Mucosa of rectum (tissue), 2 donors: ENCODE measurements at regions not wholly inside any gene's neighbourhood (a gene's known extent, or its start where the extent isn't known, plus 50 kb on each side); places are given as distances from the start of the nearest gene placed in this dataset.
"Not testable (repeated sequence)": the region's sequence is repeated elsewhere in the genome, so short reads cannot be mapped to it uniquely, and the experiment has no call there.

ENCODE experiments used
- H3K27ac ChIP-seq, 2 donors: one replicate each; pipeline ENCODE4 v1.7.0; 2013; ENCODE audit warnings: inconsistent platforms in 2 of 2, low read depth in 2 of 2, low read length in 2 of 2
- H3K27me3 ChIP-seq, 2 donors: one replicate each; pipeline ENCODE4 v1.7.0; 2013; ENCODE audit warnings: low read length in 2 of 2; ENCODE audit not compliant: control insufficient read depth in 2 of 2, insufficient read depth in 2 of 2
- H3K36me3 ChIP-seq, 2 donors: one replicate each; pipeline ENCODE4 v1.7.0; 2013; ENCODE audit warnings: low read length in 2 of 2; ENCODE audit not compliant: control insufficient read depth in 2 of 2, insufficient read depth in 2 of 2
- H3K4me1 ChIP-seq, 2 donors: one replicate each; pipeline ENCODE4 v1.7.0; 2013; ENCODE audit warnings: low read length in 2 of 2, mild to moderate bottlenecking in 1 of 2; ENCODE audit not compliant: control insufficient read depth in 2 of 2, insufficient read depth in 2 of 2
- H3K4me3 ChIP-seq, 2 donors: one replicate each; pipeline ENCODE4 v1.7.0; 2013; ENCODE audit warnings: low read length in 2 of 2
- H3K9ac ChIP-seq, 2 donors: one replicate each; pipeline ENCODE4 v1.7.0; 2013; ENCODE audit warnings: low read length in 2 of 2, low read depth in 1 of 2, mild to moderate bottlenecking in 1 of 2
- H3K9me3 ChIP-seq, 2 donors: one replicate each; pipeline ENCODE4 v1.7.0; 2013; ENCODE audit warnings: low read length in 2 of 2; ENCODE audit not compliant: control insufficient read depth in 2 of 2
- donor health status: healthy.
- donor health status: Normal muscosa, but diverticular disease.

DNA sequence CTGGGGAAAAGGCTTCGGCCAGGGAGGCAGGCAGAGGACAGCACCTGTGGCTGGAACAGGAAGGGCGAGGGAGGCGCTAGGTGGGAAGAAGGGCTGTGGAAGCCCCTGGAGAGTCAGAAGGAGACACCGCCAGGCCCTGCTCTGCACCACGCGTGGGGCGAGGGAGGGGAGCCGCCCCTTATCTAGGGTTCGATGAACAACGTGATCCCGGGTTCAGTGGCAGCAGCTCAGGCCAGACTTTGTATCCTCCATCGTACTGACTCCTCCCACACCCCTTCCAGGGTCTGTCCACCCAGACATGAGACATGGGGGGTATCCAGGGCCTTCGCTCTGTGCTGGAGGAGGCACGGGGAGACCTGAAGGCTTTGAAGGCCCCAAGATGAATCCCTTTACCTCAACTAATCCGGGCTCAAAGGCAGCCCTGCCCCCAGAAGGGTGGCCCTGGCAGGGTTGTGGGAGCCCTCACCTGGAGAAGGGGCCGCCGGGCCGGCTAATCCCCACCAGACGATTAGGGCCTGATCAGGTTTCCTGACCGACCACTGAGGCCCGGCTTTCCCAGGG lies 110.8 kb downstream of the PDGFA start:
- Histone ChIP-seq H3K4me3 (no peak overlapping the region), H3K27ac (no peak overlapping the region), H3K9ac (no peak overlapping the region), H3K9me3 (no peaks in the 10 kb centered on the region), H3K27me3 (peaks cover 0 to 2% of the 10 kb centered on the region in 2 donors), H3K36me3 (no peaks in the 10 kb centered on the region), H3K4me1 (no peaks in the 10 kb centered on the region)

DNA sequence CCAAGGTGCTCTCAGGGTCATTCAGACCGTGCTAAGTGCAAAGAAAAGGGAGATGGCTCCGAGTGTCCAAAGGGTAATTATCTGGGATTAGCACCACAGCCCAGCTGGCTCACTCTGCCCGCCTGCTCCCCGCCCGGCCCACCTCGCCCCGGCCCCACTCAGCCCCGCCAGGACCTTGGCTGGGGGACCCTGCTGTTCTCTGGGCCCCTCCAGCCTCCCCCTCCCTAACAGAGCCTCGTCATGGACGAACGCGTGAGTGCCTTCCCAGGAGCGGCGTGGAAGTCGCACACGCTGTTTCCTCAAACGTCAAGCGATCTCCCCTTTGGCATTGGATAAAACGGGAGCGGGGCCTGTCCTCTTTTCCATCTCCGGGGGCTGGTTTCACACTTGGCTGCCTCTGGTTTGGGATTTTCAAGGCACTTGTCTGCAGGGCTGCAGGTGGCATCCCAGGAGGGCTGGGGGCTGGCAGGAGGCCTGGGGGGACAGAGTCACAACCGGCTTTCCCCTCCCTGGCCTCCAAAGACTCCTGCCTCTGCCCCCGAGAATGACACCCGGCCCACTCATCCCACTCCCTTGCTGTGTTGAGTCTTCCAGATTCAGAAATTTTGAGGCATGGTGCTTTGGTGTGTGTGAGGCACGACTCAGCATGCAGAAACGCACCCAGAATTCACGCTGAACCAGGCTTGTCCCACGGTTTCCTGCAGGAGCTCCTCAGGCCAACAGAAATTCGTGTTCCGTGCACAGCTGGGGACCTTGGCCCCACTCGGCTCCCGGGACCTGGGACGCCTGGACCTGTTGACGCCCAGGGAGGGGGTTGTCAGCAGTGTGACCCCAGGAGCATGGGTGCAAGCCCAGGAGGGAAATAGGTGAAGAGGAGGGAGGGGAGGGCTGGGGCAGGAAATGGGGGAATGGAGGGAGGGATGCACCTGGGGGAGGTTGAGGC lies 110.0 kb downstream of the PDGFA start:
- peaks cover 0 to 2% of the 10 kb centered on the region in 2 donors for H3K27me3 ChIP-seq
- H3K27ac ChIP-seq, result no peak overlapping the region
- H3K9ac ChIP-seq, result no peak overlapping the region
- no peak overlapping the region for H3K4me3 ChIP-seq
- no peaks in the 10 kb centered on the region for H3K9me3 ChIP-seq
- H3K36me3 ChIP-seq, result no peaks in the 10 kb centered on the region
- H3K4me1 ChIP-seq, result no peaks in the 10 kb centered on the region

DNA sequence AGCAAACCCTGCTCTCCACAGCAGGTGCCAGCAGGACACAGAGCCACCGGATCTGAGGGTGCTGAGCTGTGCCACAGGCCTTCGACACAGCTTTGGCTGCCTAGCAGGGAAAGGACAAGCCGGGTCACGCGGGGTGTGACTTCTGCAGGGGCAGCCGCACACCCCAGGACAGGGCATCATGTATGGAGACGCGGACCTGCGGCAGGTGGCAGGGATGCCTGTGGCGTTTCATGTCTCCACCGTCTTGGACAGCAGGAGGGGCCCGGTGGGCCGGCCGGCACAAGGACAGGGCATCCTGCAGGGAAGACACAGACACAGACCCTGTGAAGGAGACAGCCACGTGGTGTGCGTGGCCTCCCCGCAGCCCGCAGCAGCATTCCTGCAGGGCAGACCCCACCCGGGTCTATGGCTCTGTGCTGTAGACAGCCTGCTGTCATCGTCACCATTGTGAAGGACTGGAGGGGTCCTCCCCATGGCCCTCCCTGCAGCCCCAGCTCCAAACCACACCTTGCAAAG lies 109.2 kb downstream of the PDGFA start:
- Histone ChIP-seq H3K9ac (no peak overlapping the region), H3K4me1 (no peaks in the 10 kb centered on the region), H3K36me3 (no peaks in the 10 kb centered on the region), H3K27me3 (peaks cover 0 to 2% of the 10 kb centered on the region in 2 donors), H3K4me3 (no peak overlapping the region), H3K9me3 (no peaks in the 10 kb centered on the region), H3K27ac (no peak overlapping the region)

GRCh38 chr7:411116-411515 lies 108.5 kb downstream of the PDGFA start:
- not testable (repeated sequence) for H3K9ac ChIP-seq, H3K4me3 ChIP-seq, H3K27me3 ChIP-seq, H3K27ac ChIP-seq, H3K4me1 ChIP-seq, H3K36me3 ChIP-seq, H3K9me3 ChIP-seq

- Histone ChIP-seq H3K9me3 (no peaks in the 10 kb centered on the region), H3K27ac (no peak overlapping the region), H3K9ac (no peak overlapping the region), H3K4me1 (no peaks in the 10 kb centered on the region), H3K27me3 (peaks cover 0 to 2% of the 10 kb centered on the region in 2 donors), H3K36me3 (no peaks in the 10 kb centered on the region), H3K4me3 (no peak overlapping the region)
Observed at GRCh38 chr7:411677-412312, 107.9 kb downstream of the PDGFA start.

DNA sequence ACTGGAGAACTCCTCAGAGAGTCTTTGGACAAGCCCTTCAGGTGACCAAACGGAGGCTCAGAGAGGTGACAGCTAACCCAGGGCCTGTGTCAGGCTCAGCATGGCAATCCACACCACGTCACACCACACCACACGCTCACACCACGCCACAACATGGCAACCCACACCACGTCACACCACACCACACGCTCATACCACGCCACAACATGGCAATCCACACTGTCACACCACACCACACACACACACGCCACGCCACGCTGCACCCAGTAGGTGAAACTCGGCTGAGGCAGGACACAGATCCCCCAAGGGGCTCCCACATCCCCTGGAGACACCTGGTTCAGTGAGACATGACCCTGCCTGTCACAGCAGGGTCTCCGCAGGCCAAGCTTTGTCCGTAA lies 107.3 kb downstream of the PDGFA start:
- Histone ChIP-seq H3K27me3 (peaks cover 0 to 2% of the 10 kb centered on the region in 2 donors), H3K9ac (no peak overlapping the region), H3K4me3 (no peak overlapping the region), H3K9me3 (no peaks in the 10 kb centered on the region), H3K27ac (no peak overlapping the region), H3K4me1 (no peaks in the 10 kb centered on the region), H3K36me3 (no peaks in the 10 kb centered on the region)

DNA sequence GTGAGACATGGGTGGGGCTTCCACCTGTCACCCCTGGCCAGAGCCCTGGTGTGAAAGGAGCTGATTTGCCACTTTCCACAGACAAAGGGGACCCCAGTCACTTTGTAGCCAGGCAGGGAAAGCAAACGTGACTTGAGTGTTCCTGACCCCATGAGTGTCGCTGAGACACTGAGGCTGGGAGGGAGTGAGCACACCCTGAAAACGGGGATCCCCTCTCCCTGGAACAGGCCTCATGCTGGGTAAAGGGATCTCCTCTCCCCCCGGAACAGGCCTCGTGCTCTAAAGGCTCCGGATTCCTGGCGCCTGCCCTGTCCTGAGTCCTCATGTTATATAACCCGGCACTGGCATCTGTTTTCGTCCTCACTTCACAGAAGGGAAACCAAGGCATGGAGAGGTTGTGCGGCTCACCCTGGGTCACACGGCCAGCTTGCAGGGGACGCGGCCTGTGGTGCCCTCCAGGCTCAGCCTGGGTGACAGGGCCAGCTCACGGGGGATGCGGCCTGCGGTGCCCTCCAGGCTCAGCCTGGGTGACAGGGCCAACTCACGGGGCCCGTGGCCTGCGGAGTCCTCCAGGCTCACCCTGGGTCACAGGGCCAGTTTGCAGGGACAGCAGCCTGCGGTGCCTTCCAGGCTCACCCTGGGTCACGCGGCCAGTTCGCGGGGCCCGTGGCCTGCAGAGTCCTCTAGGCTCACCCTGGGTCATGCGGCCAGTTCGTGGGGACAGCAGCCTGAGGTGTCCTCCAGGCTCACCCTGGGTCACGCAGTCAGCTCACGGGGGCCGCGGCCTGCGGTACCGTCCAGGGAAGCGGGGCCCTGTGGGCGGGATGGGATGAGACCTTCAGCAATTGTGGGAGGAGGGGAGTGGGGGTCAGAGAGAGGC lies 104.7 kb downstream of the PDGFA start:
- H3K27ac ChIP-seq, result no peak overlapping the region
- H3K27me3 ChIP-seq, result no peaks in the 10 kb centered on the region

DNA sequence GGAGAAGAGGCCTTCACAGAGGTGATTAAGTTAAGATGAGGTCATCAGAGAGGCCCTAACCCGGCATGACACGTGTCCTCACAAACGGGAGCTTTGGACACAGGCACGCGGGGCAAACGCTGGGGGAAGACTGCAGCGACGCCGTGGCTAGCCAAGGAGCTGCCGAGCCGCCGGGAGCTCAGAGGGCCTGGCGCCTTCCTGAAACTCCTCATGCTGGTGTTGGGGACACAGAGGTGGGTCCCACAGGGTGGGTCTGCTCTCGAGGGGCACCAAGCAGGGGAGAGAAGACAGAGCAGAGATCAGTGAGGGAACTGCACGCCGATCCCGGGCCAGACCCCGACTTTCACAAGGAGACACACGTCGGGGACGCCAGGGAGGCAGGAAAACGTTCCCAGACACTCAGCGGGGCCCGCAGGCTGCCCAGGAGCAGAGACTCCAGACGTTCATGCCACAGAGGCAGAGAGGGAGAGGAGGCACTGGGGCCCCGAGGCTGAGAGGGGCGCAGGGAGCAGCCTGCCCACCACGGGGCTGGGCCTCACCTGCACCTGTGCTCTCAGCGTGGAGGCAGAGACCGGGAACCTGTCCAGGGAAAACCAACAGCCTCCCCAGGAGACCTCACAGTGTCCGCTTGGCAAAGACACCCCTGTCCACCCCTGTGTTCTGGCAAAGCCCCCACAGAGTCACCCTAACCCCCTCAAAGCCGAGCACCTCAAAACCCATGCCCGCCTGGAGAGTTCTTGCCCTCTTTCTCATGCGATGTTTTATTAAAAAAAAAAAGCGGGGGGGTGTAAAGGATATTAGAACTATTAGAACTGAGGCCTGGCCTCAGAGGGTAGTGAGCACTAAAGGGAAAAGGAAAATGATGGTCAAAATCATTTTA lies 103.8 kb downstream of the PDGFA start:
- Histone ChIP-seq H3K4me3 (no peak overlapping the region), H3K9me3 (peaks cover 0 to 4% of the 10 kb centered on the region in 2 donors), H3K27me3 (no peaks in the 10 kb centered on the region), H3K4me1 (no peaks in the 10 kb centered on the region), H3K9ac (no peak overlapping the region), H3K27ac (no peak overlapping the region), H3K36me3 (no peaks in the 10 kb centered on the region)

More for the DNA sequence above, 104.7 kb downstream of the PDGFA start:
- no peaks in the 10 kb centered on the region for H3K36me3 ChIP-seq
- H3K4me3 ChIP-seq, result no peak overlapping the region
- no peak overlapping the region for H3K9ac ChIP-seq
- H3K4me1 ChIP-seq, result no peaks in the 10 kb centered on the region
- peaks cover 0 to 4% of the 10 kb centered on the region in 2 donors for H3K9me3 ChIP-seq
